Fibroblast of mammary gland (primary cell): ENCODE measurements at regions not wholly inside any gene's neighbourhood (a gene's known extent, or its start where the extent isn't known, plus 50 kb on each side); places are given as distances from the start of the nearest gene placed in this dataset.

ENCODE experiments used
- DNase-seq: peaks from one replicate; pipeline ENCODE4 v3.0.0-alpha.2; 2010; ENCODE audit warnings: low read depth
- H3K4me3 ChIP-seq: 2 replicates; pipeline ENCODE4 v1.5.1; 2011; ENCODE audit warnings: low read depth, mild to moderate bottlenecking, low read length, moderate library complexity; ENCODE audit not compliant: control insufficient read depth
- TF ChIP-seq, protein P1 (sequence below): conservative IDR thresholded peaks from 2 replicates; pipeline ENCODE4 v1.5.1; 2011; ENCODE audit warnings: low read depth, low read length, inconsistent platforms; ENCODE audit not compliant: control insufficient read depth, insufficient read depth

DNA sequence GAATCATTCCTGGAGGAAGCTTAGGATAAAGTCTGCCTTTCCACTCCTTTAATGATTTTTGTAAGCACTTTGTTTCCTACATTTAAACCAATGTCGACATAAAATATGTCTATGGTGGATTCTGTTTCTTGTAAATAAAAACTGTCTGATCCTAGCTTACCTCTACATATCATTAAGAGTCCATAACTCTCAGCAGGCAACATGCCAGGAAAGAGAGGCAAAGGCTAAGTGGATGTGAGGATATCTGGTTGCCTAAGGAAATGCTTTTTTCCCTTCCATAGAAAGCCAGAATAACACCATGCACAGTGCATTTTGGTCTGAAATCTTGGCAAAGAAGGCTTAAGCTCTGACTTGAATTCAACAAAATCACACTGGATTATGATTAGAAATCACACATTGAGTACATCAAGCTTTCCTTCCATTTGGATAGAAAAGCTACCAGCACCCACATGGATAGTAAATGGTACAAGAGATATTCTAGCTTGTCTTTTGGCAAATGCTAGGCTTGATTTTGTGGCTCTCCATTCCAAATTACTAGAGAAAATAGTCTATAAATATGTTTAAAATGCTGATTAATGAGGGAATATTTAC is 57.0 kb upstream of the CNTN1 start:
- no peak for DNase-seq
- TF ChIP-seq, protein P1, sequence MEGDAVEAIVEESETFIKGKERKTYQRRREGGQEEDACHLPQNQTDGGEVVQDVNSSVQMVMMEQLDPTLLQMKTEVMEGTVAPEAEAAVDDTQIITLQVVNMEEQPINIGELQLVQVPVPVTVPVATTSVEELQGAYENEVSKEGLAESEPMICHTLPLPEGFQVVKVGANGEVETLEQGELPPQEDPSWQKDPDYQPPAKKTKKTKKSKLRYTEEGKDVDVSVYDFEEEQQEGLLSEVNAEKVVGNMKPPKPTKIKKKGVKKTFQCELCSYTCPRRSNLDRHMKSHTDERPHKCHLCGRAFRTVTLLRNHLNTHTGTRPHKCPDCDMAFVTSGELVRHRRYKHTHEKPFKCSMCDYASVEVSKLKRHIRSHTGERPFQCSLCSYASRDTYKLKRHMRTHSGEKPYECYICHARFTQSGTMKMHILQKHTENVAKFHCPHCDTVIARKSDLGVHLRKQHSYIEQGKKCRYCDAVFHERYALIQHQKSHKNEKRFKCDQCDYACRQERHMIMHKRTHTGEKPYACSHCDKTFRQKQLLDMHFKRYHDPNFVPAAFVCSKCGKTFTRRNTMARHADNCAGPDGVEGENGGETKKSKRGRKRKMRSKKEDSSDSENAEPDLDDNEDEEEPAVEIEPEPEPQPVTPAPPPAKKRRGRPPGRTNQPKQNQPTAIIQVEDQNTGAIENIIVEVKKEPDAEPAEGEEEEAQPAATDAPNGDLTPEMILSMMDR = no peak
- H3K4me3 ChIP-seq = no peak overlapping the region
